ENCODE measurements at regions not wholly inside any gene's neighbourhood (a gene's known extent, or its start where the extent isn't known, plus 50 kb on each side); places are given as distances from the start of the nearest gene placed in this dataset.

DNA sequence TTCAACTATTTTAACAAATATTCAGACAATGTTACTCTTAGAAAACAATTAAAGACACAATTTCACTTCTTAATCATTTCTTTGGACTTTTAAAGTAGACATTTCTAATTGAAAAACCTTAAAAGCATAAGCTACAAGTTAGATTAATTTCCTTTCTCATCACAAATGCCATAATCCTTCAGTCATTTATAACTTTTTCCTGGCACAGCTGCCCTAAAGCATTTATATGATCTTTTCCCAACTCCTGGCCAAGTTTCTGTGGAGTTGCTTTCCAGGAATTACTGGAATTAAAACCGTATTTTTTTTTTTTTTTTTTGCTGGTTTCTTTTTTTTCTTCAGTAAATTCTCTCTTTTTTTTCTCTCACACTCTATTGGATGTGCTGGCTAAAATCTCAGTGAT, 615.9 kb downstream of the TBC1D4 start:
- TF ChIP-seq, protein P1, sequence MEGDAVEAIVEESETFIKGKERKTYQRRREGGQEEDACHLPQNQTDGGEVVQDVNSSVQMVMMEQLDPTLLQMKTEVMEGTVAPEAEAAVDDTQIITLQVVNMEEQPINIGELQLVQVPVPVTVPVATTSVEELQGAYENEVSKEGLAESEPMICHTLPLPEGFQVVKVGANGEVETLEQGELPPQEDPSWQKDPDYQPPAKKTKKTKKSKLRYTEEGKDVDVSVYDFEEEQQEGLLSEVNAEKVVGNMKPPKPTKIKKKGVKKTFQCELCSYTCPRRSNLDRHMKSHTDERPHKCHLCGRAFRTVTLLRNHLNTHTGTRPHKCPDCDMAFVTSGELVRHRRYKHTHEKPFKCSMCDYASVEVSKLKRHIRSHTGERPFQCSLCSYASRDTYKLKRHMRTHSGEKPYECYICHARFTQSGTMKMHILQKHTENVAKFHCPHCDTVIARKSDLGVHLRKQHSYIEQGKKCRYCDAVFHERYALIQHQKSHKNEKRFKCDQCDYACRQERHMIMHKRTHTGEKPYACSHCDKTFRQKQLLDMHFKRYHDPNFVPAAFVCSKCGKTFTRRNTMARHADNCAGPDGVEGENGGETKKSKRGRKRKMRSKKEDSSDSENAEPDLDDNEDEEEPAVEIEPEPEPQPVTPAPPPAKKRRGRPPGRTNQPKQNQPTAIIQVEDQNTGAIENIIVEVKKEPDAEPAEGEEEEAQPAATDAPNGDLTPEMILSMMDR (IDR thresholded peaks at IDR 0.05; ENCODE audit: low read length) = no peak
- no peak for TF ChIP-seq EZH2 (IDR thresholded peaks at IDR 0.05; ENCODE audit: borderline replicate concordance, low read length)

Data from OCI-LY1 (cell line).